DOHH2 (cell line): ENCODE measurements at regions not wholly inside any gene's neighbourhood (a gene's known extent, or its start where the extent isn't known, plus 50 kb on each side); places are given as distances from the start of the nearest gene placed in this dataset.

ENCODE experiments used
- H3F3A ChIP-seq: fragments of 200-600 bp; sonication (generic), shearing (Covaris generic); 2 replicates; pipeline ENCODE4 v1.6.0; 2016; ENCODE audit warnings: antibody characterized with exemption, mild to moderate bottlenecking; ENCODE audit not compliant: control insufficient read depth, insufficient read depth
- H3K27ac ChIP-seq: fragments of 200-600 bp; sonication (generic); 2 replicates; pipeline ENCODE4 v1.5.1; 2014; ENCODE audit warnings: low read depth, mild to moderate bottlenecking, low read length, moderate library complexity
- H3K27me3 ChIP-seq: fragments of 200-600 bp; sonication (generic); 2 replicates; pipeline ENCODE4 v1.6.1; 2014; ENCODE audit warnings: mild to moderate bottlenecking, low read length, mixed read lengths; ENCODE audit not compliant: control insufficient read depth
- H3K36me3 ChIP-seq: fragments of 200-600 bp; sonication (generic); 2 replicates; pipeline ENCODE4 v1.6.1; 2014; ENCODE audit warnings: mild to moderate bottlenecking, low read length, moderate library complexity, mixed read lengths; ENCODE audit not compliant: control insufficient read depth
- H3K4me1 ChIP-seq: fragments of 200-600 bp; sonication (generic); 2 replicates; pipeline ENCODE4 v1.6.1; 2014; ENCODE audit warnings: mild to moderate bottlenecking, low read length, mixed read lengths; ENCODE audit not compliant: control insufficient read depth
- H3K4me2 ChIP-seq: fragments of 200-600 bp; sonication (generic); 2 replicates; pipeline ENCODE4 v1.6.0; 2014; ENCODE audit warnings: mild to moderate bottlenecking, low read length, moderate library complexity
- H3K4me3 ChIP-seq: fragments of 200-600 bp; sonication (generic); 2 replicates; pipeline ENCODE4 v1.5.1; 2014; ENCODE audit warnings: mild to moderate bottlenecking, low read length, mixed read lengths
- H3K79me2 ChIP-seq: fragments of 200-600 bp; sonication (generic); 2 replicates; pipeline ENCODE4 v1.6.1; 2014; ENCODE audit warnings: mild to moderate bottlenecking, low read length, mixed read lengths; ENCODE audit not compliant: control insufficient read depth
- H3K9me2 ChIP-seq: fragments of 200-600 bp; sonication (generic); replicated peaks from 2 replicates; pipeline ENCODE4 v1.6.1; 2014; ENCODE audit warnings: mild to moderate bottlenecking, low read length, mixed read lengths; ENCODE audit not compliant: control insufficient read depth
- H3K9me3 ChIP-seq: fragments of 200-600 bp; sonication (generic); 2 replicates; pipeline ENCODE4 v1.6.1; 2014; ENCODE audit warnings: antibody characterized with exemption, low read length, mixed read lengths; ENCODE audit not compliant: control insufficient read depth, insufficient read depth
- H4K20me1 ChIP-seq: fragments of 200-600 bp; sonication (generic); 2 replicates; pipeline ENCODE4 v1.6.0; 2014; ENCODE audit warnings: low read depth, mild to moderate bottlenecking, antibody characterized with exemption, low read length, moderate library complexity; ENCODE audit not compliant: control insufficient read depth, insufficient read depth
- CTCF ChIP-seq: fragments of 200-600 bp; sonication (generic); IDR thresholded peaks from one replicate; pipeline ENCODE4 v1.5.1; 2014; ENCODE audit warnings: antibody characterized with exemption, mild to moderate bottlenecking, low read depth, low read length; ENCODE audit not compliant: poor library complexity, severe bottlenecking
- EZH2phosphoT487 ChIP-seq: fragments of 200-600 bp; sonication (generic); IDR thresholded peaks from 2 replicates; pipeline ENCODE4 v1.6.1; 2017; ENCODE audit warnings: borderline replicate concordance, mild to moderate bottlenecking, antibody characterized with exemption, low read length, moderate library complexity, mixed read lengths

- H3K36me3 ChIP-seq: no peaks in the 10 kb centered on the region
- H3K4me1 ChIP-seq: no peaks in the 10 kb centered on the region
- no peaks in the 10 kb centered on the region for H3K79me2 ChIP-seq
- H4K20me1 ChIP-seq: no peaks in the 10 kb centered on the region
- TF ChIP-seq CTCF (no peak), EZH2phosphoT487 (no peak)
- H3K9me2 ChIP-seq: no peaks in the 10 kb centered on the region
- H3K27me3 ChIP-seq: no peaks in the 10 kb centered on the region
- H3K27ac ChIP-seq: no peak overlapping the region
- H3K4me3 ChIP-seq: no peak overlapping the region
- H3K9me3 ChIP-seq: no peaks in the 10 kb centered on the region
- H3K4me2 ChIP-seq: no peak overlapping the region
- no peaks in the 10 kb centered on the region for H3F3A ChIP-seq
Measured at GRCh38 chr6:1540864-1541521, 68.7 kb upstream of the FOXC1 start.

GRCh38 chr6:1542335-1542734 is 67.4 kb upstream of the FOXC1 start:
- Histone ChIP-seq H3K4me2 (no peak overlapping the region), H3K9me3 (no peaks in the 10 kb centered on the region), H3K4me1 (no peaks in the 10 kb centered on the region), H3K36me3 (no peaks in the 10 kb centered on the region), H3F3A (no peaks in the 10 kb centered on the region), H3K27me3 (no peaks in the 10 kb centered on the region), H3K4me3 (no peak overlapping the region), H4K20me1 (no peaks in the 10 kb centered on the region), H3K79me2 (no peaks in the 10 kb centered on the region), H3K27ac (no peak overlapping the region), H3K9me2 (no peaks in the 10 kb centered on the region)
- TF ChIP-seq EZH2phosphoT487: no peak
- no peak for TF ChIP-seq CTCF

GRCh38 chr6:1542764-1543163 is 67.0 kb upstream of the FOXC1 start:
- Histone ChIP-seq H3K79me2 (no peaks in the 10 kb centered on the region), H3K27me3 (no peaks in the 10 kb centered on the region), H3K4me1 (no peaks in the 10 kb centered on the region), H3K27ac (no peak overlapping the region), H3K9me3 (no peaks in the 10 kb centered on the region), H3K36me3 (no peaks in the 10 kb centered on the region), H3K4me3 (no peak overlapping the region), H4K20me1 (no peaks in the 10 kb centered on the region), H3F3A (no peaks in the 10 kb centered on the region), H3K4me2 (no peak overlapping the region), H3K9me2 (no peaks in the 10 kb centered on the region)
- TF ChIP-seq EZH2phosphoT487 (no peak), CTCF (no peak)
